PC-9 (cell line): ENCODE measurements at regions not wholly inside any gene's neighbourhood (a gene's known extent, or its start where the extent isn't known, plus 50 kb on each side); places are given as distances from the start of the nearest gene placed in this dataset.

Experiments
- BruUV-seq: library from RNA; stranded (reverse); fragments of 400-500 nt; replicated peaks from 2 replicates; lab custom pipeline; 2021; lab: Mats Ljungman, UMichigan
- CTCF ChIA-PET: fragments of 300-600 bp; sonication (Branson Sonifier 250); formaldehyde crosslinking; loops from one replicate; lab custom pipeline; 2022; ENCODE audit warnings: antibody characterized with exemption; lab: Charles Lee
- POLR2A ChIA-PET: fragments of 300-600 bp; sonication (Branson Sonifier 250); formaldehyde crosslinking; loops from one replicate; lab custom pipeline; 2022; ENCODE audit warnings: antibody characterized with exemption; ENCODE audit not compliant: unreplicated experiment; lab: Charles Lee
- DNase-seq, 2 experiments: peaks; one replicate each; pipeline versions ENCODE4 v3.0.0 to v3.0.0-alpha.2; 2015 to 2022; ENCODE audit warnings: mixed read lengths in 1 of 2
- H2AFZ ChIP-seq: fragments of 200-600 bp; sonication (generic); 2 replicates; pipeline ENCODE4 v1.8.1; 2017; ENCODE audit warnings: antibody characterized with exemption
- H3F3A ChIP-seq: fragments of 200-600 bp; sonication (generic); 2 replicates; pipeline ENCODE4 v1.8.1; 2017; ENCODE audit warnings: antibody characterized with exemption, mild to moderate bottlenecking, low read depth; ENCODE audit not compliant: insufficient read depth
- H3K27ac ChIP-seq: fragments of 200-600 bp; sonication (generic); 2 replicates; pipeline ENCODE4 v1.6.1; 2016; ENCODE audit warnings: mixed run types
- H3K27me3 ChIP-seq: fragments of 200-600 bp; sonication (generic); 2 replicates; pipeline ENCODE4 v1.6.1; 2016; ENCODE audit warnings: low read depth, mixed run types; ENCODE audit not compliant: insufficient read depth
- H3K36me3 ChIP-seq: fragments of 200-600 bp; sonication (generic); 2 replicates; pipeline ENCODE4 v1.6.1; 2016; ENCODE audit warnings: low read depth, mixed run types
- H3K4me1 ChIP-seq: fragments of 200-600 bp; sonication (generic); replicated peaks from 2 replicates; pipeline ENCODE4 v1.6.1; 2016; ENCODE audit warnings: mixed run types; ENCODE audit not compliant: insufficient read depth
- H3K4me2 ChIP-seq: fragments of 200-600 bp; sonication (generic); 2 replicates; pipeline ENCODE4 v1.6.1; 2017; ENCODE audit warnings: mixed run types
- H3K4me3 ChIP-seq: fragments of 200-600 bp; sonication (generic); 2 replicates; pipeline ENCODE4 v1.6.1; 2016; ENCODE audit warnings: mixed run types
- H3K79me2 ChIP-seq: fragments of 200-600 bp; sonication (generic); 2 replicates; pipeline ENCODE4 v1.6.1; 2017; ENCODE audit warnings: low read depth, mixed run types
- H3K9me2 ChIP-seq: fragments of 200-600 bp; sonication (generic); 2 replicates; pipeline ENCODE4 v1.8.1; 2017; ENCODE audit warnings: mild to moderate bottlenecking; ENCODE audit not compliant: insufficient read depth
- H3K9me3 ChIP-seq: fragments of 200-600 bp; sonication (generic); 2 replicates; pipeline ENCODE4 v1.8.1; 2016; ENCODE audit warnings: low read depth; ENCODE audit not compliant: insufficient read depth
- H4K20me1 ChIP-seq: fragments of 200-600 bp; sonication (generic); 2 replicates; pipeline ENCODE4 v1.8.1; 2017; ENCODE audit not compliant: insufficient read depth
- EZH2 ChIP-seq: fragments of 200-600 bp; sonication (generic); IDR thresholded peaks from 2 replicates; pipeline ENCODE4 v1.8.0; 2017; ENCODE audit warnings: antibody characterized with exemption, low read depth
- intact Hi-C: fragments of 100-400 bp; cut with micrococcal nuclease; formaldehyde crosslinking; loops from one replicate; pipeline ENCODE4 v1.10.0; 2022; ENCODE audit not compliant: unreplicated experiment
- TF ChIP-seq, protein P1 (sequence below): fragments of 200-600 bp; sonication (generic); conservative IDR thresholded peaks from 2 replicates; pipeline ENCODE4 v1.6.1; 2017; ENCODE audit warnings: mixed run types, antibody characterized with exemption, mild to moderate bottlenecking, moderate library complexity

DNA sequence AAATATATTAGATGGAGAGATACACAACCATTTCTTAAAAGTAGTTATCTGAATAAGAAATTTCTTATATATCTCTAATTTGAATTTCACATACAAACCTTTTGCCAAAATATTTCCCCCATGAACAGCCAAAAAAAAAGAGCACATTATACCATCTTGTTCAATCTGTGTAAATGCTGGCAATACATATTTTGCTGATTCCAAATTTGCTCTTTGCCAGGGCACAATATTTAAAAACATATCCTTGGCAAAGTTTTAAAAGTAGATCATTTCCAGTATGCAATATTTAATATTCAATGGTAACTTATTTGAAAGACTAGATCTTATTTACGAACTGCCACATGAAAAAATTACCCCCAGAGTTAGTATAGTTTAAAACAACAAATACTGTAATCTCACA is 204.2 kb downstream of the CBLN2 start:
- ChIA-PET CTCF (no interaction called here), POLR2A (no interaction called here)
- H3K9me2 ChIP-seq = no peaks in the 10 kb centered on the region
- no peaks in the 10 kb centered on the region for H3K4me1 ChIP-seq
- BruUV-seq = no TSS peak
- H2AFZ ChIP-seq = no peak overlapping the region
- no peaks in the 10 kb centered on the region for H3K27me3 ChIP-seq
- H3K79me2 ChIP-seq = no peaks in the 10 kb centered on the region
- DNase-seq = no peak
- no peak overlapping the region for H3K4me2 ChIP-seq
- no peak overlapping the region for H3K27ac ChIP-seq
- no peak overlapping the region for H3K4me3 ChIP-seq
- no peaks in the 10 kb centered on the region for H3K36me3 ChIP-seq
- H3K9me3 ChIP-seq = no peaks in the 10 kb centered on the region
- H3F3A ChIP-seq = no peaks in the 10 kb centered on the region
- TF ChIP-seq, protein P1, sequence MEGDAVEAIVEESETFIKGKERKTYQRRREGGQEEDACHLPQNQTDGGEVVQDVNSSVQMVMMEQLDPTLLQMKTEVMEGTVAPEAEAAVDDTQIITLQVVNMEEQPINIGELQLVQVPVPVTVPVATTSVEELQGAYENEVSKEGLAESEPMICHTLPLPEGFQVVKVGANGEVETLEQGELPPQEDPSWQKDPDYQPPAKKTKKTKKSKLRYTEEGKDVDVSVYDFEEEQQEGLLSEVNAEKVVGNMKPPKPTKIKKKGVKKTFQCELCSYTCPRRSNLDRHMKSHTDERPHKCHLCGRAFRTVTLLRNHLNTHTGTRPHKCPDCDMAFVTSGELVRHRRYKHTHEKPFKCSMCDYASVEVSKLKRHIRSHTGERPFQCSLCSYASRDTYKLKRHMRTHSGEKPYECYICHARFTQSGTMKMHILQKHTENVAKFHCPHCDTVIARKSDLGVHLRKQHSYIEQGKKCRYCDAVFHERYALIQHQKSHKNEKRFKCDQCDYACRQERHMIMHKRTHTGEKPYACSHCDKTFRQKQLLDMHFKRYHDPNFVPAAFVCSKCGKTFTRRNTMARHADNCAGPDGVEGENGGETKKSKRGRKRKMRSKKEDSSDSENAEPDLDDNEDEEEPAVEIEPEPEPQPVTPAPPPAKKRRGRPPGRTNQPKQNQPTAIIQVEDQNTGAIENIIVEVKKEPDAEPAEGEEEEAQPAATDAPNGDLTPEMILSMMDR = no peak
- no peak for TF ChIP-seq EZH2
- intact Hi-C loops = no loop called here
- no peaks in the 10 kb centered on the region; the same call in 1 of the 2 replicates for H4K20me1 ChIP-seq

DNA sequence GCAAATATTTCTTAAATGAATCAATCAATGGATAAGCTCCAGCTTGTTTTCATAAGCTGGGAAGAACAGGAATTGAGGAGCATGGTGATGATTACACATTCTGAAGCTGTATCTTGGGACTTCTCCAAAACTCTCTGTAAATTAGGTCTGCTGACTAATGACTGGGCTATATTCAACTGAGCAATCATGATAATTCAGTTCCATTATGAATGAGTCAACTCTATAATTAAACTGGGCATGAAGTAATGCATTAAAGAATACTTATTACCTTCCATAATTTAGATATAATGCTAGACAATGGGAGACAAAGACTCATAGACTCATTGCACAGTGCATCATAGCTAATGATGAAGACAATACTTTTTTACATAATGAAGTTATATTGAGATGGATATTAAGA is 207.4 kb downstream of the CBLN2 start:
- no TSS peak for BruUV-seq
- H3K9me2 ChIP-seq = no peaks in the 10 kb centered on the region
- no peak overlapping the region for H2AFZ ChIP-seq
- H3K27me3 ChIP-seq = no peaks in the 10 kb centered on the region
- H3K79me2 ChIP-seq = no peaks in the 10 kb centered on the region
- no peak overlapping the region for H3K4me3 ChIP-seq
- TF ChIP-seq, protein P1 = no peak
- no peak for TF ChIP-seq EZH2
- no peaks in the 10 kb centered on the region for H3K9me3 ChIP-seq
- no peaks in the 10 kb centered on the region; the same call in 1 of the 2 replicates for H4K20me1 ChIP-seq
- H3K4me2 ChIP-seq = no peak overlapping the region
- no peak overlapping the region for H3K27ac ChIP-seq
- no peaks in the 10 kb centered on the region for H3F3A ChIP-seq
- ChIA-PET POLR2A (no interaction called here), CTCF (no interaction called here)
- intact Hi-C loops = no loop called here
- H3K36me3 ChIP-seq = no peaks in the 10 kb centered on the region
- no peaks in the 10 kb centered on the region for H3K4me1 ChIP-seq
- DNase-seq = no peak

DNA sequence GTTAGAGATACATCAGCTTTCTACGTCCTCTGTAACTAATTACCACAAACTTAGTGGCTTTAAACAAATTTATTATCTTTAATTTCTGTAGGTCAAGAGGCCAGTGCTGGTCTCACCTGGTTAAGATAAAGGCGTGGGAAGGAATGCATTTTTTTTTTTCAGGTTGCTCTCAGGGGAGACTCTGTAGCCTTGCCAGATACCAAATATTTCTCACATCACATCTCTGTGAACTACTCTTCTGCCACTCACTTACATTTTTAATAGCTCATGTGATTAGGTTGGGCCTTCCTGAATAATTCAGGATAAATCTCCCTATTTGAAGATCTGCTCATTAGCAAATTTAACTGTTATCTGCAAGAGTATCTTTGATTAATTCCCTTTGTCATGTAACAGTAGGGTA is 214.6 kb downstream of the CBLN2 start:
- no TSS peak for BruUV-seq
- Histone ChIP-seq H3K36me3 (no peaks in the 10 kb centered on the region), H3K27me3 (peaks cover 4% of the 10 kb centered on the region; the same call in 1 of the 2 replicates), H3K4me1 (no peaks in the 10 kb centered on the region), H3K27ac (no peak overlapping the region), H3K9me3 (no peaks in the 10 kb centered on the region), H3K79me2 (no peaks in the 10 kb centered on the region), H4K20me1 (no peaks in the 10 kb centered on the region; the same call in none of the 2 replicates), H3K9me2 (no peaks in the 10 kb centered on the region), H3F3A (no peaks in the 10 kb centered on the region), H3K4me3 (no peak overlapping the region), H3K4me2 (no peak overlapping the region), H2AFZ (no peak overlapping the region)
- ChIA-PET POLR2A (no interaction called here), CTCF (no interaction called here)
- intact Hi-C loops = no loop called here
- DNase-seq = no peak
- TF ChIP-seq EZH2 = no peak
- TF ChIP-seq, protein P1 = no peak
